ENCODE measurements at regions not wholly inside any gene's neighbourhood (a gene's known extent, or its start where the extent isn't known, plus 50 kb on each side); places are given as distances from the start of the nearest gene placed in this dataset.

DNA sequence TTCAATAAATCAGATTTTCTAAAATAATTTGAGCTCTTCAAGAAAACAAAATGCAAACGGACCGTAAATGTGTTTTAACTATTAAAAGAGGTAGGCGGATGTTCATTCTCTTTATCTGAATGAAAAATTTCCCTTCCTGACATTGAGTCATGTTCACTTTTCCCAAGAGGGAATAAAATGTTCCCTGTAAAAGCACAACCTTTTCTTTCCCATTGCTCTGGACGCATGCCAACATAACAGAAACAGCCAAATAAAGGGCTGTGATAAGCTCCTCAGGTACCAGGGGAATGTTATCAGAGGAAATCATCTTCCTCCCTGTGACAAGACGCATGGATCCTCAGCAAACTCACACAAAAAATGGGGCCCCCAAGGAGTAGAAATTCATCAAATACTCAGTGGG lies 251.8 kb downstream of the MTERF1 start:
- POLR2A ChIA-PET = no interaction called here
- DNase-seq (ENCODE audit: low read depth, low spot score) = no peak
- CTCF ChIA-PET = no interaction called here
- TF ChIP-seq, protein P1, sequence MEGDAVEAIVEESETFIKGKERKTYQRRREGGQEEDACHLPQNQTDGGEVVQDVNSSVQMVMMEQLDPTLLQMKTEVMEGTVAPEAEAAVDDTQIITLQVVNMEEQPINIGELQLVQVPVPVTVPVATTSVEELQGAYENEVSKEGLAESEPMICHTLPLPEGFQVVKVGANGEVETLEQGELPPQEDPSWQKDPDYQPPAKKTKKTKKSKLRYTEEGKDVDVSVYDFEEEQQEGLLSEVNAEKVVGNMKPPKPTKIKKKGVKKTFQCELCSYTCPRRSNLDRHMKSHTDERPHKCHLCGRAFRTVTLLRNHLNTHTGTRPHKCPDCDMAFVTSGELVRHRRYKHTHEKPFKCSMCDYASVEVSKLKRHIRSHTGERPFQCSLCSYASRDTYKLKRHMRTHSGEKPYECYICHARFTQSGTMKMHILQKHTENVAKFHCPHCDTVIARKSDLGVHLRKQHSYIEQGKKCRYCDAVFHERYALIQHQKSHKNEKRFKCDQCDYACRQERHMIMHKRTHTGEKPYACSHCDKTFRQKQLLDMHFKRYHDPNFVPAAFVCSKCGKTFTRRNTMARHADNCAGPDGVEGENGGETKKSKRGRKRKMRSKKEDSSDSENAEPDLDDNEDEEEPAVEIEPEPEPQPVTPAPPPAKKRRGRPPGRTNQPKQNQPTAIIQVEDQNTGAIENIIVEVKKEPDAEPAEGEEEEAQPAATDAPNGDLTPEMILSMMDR (IDR thresholded peaks at IDR 0.05; ENCODE audit: low read depth, low read length) = no peak
- Histone ChIP-seq H3K9me3 (ENCODE audit: control insufficient read depth, insufficient read depth, low read length) (no peaks in the 10 kb centered on the region), H3K27ac (ENCODE audit: low read depth, low read length) (no peak overlapping the region), H3K27me3 (ENCODE audit: control insufficient read depth, insufficient read depth, low read length) (no peaks in the 10 kb centered on the region), H3K4me3 (ENCODE audit: low read depth, low read length) (no peak overlapping the region)

DNA sequence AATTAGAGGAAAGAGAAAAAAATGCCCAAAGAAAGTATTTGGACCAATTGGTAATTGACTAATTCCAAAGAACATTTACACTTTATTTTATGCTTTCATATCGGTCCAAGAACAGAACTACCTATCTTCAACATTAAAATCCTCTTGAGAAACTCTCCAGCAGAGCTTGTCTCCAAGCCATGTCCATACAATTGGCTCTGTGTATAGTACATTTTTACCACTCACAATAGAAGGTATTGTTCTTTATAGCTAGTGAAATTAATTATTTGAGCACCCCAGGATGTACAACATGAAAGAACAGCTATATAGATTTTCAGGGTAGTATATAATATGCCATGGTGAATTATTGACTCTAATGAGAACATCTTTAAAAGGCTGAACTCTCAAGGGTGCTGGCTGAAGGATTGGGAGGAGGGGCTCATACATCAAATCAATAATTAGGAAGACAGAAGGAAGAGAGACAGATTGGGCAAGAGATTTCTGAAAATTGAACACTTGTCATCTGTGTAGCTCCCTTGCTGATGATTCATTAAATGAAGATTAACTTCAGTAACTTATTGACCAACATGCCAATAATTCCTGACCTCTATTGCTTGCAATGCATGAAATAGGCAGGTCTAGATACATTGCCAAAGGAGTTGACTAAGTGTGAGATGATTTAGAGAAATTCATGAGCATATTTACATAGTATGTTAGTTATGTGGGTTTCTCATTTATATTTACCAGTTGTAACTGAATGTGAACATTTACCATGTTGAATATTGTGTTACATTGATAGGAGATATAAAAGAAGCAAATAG lies 249.7 kb downstream of the MTERF1 start:
- DNase-seq (ENCODE audit: low read depth, low spot score) = no peak
- Histone ChIP-seq H3K4me3 (ENCODE audit: low read depth, low read length) (no peak overlapping the region), H3K27ac (ENCODE audit: low read depth, low read length) (no peak overlapping the region), H3K27me3 (ENCODE audit: control insufficient read depth, insufficient read depth, low read length) (no peaks in the 10 kb centered on the region), H3K9me3 (ENCODE audit: control insufficient read depth, insufficient read depth, low read length) (no peaks in the 10 kb centered on the region)
- ChIA-PET CTCF (no interaction called here), POLR2A (no interaction called here)
- TF ChIP-seq, protein P1 (IDR thresholded peaks at IDR 0.05; ENCODE audit: low read depth, low read length) = no peak

DNA sequence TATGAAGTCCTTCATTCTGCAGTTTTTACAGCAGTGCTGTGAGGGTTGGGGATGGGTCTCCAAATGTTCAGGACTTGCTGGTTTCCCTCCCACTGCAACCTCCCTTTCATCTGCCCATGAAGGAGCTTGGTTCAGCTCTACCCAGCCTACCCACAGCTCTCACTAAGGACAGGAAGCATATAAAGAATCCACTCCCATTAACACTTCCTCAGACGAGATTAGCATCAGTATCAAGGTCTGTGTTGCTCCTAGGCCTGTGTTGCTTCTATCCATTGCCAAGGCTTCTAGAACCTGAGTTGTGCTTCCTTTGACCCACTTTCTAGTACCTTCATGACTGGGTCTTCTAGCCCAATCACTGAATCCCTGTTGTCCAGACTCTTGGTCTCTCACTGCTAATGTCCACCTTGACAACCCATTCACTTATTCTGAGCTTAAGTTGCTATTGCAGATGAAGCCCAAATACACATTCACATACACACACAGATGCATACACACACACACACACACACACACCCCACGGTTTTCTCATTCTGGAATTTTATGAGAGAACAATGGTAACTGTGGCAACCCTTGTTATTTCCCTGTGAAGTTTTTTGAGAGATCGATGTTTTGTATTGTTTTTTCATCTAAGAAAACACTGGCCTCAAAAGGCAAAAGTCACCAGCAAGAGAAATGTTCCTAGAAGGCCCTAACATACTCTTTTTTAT lies 248.1 kb downstream of the MTERF1 start:
- CTCF ChIA-PET = no interaction called here

DNA sequence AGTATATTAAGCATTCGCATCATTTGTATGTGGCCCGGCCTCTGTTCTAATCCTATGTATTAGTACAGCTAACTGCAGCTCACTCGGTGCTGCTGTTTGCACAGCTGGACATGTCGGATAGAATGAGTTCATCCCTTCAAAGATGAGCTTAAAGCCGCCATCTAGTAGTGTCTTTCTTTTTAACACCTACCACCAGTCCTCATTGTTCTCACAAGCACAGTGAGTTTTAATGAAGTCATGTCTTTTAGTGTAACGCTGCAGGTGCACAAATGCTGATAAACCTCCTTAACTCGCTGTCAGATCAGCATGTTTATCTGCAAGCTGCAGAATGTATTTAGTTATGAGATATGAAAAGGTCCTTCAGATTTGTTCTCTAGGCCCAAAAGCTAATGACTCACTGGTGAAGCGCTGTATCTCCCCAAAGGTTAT lies 247.5 kb downstream of the MTERF1 start:
- ChIA-PET CTCF (no interaction called here), POLR2A (no interaction called here)
- TF ChIP-seq, protein P1 (IDR thresholded peaks at IDR 0.05; ENCODE audit: low read depth, low read length) = no peak

More for the DNA sequence above, 248.1 kb downstream of the MTERF1 start:
- Histone ChIP-seq H3K9me3 (ENCODE audit: control insufficient read depth, insufficient read depth, low read length) (no peaks in the 10 kb centered on the region), H3K4me3 (ENCODE audit: low read depth, low read length) (no peak overlapping the region), H3K27ac (ENCODE audit: low read depth, low read length) (no peak overlapping the region), H3K27me3 (ENCODE audit: control insufficient read depth, insufficient read depth, low read length) (no peaks in the 10 kb centered on the region)
- no peak for DNase-seq (ENCODE audit: low read depth, low spot score)
- TF ChIP-seq, protein P1 (IDR thresholded peaks at IDR 0.05; ENCODE audit: low read depth, low read length) = no peak
- POLR2A ChIA-PET = no interaction called here

DNA sequence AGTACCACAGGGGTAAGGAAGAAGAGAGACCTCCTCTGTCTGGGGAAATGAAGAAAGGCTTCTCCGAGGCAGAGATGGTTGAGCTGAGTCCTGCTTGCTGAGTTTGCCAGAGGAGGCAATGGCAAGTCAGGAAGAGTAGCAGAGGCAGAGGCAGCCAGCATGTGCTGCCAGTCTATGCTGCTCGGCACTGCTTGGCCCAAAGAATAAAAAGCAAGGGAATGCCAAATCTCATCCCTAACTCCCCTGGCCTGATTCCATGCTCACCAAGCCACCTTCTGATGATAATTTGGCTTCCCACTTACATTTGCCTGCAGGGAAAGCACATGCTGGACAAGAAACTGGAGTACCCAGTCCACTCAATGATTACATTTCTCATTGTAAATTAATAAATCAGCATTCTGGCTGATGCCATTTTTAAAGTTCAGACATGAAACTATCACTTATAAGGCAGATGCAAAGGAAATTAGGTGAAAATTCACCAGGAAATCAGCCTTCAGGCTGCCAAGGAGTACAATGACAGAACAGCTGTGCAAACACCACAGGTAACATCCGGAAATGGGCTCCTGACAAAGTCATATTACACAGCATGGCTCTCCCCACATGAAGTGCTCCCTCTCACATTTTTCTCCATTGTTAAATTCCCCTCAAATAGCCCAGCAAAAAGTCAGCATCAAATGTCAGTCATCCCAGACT lies 245.9 kb downstream of the MTERF1 start:
- H3K27ac ChIP-seq (ENCODE audit: low read depth, low read length) = no peak overlapping the region
- no peak for DNase-seq (ENCODE audit: low read depth, low spot score)
- ChIA-PET CTCF (no interaction called here), POLR2A (no interaction called here)
- TF ChIP-seq, protein P1 (IDR thresholded peaks at IDR 0.05; ENCODE audit: low read depth, low read length) = no peak
- no peak overlapping the region for H3K4me3 ChIP-seq (ENCODE audit: low read depth, low read length)
- no peaks in the 10 kb centered on the region for H3K9me3 ChIP-seq (ENCODE audit: control insufficient read depth, insufficient read depth, low read length)
- no peaks in the 10 kb centered on the region for H3K27me3 ChIP-seq (ENCODE audit: control insufficient read depth, insufficient read depth, low read length)

More for the DNA sequence above, 247.5 kb downstream of the MTERF1 start:
- H3K9me3 ChIP-seq (ENCODE audit: control insufficient read depth, insufficient read depth, low read length) = no peaks in the 10 kb centered on the region
- H3K27ac ChIP-seq (ENCODE audit: low read depth, low read length) = no peak overlapping the region
- no peaks in the 10 kb centered on the region for H3K27me3 ChIP-seq (ENCODE audit: control insufficient read depth, insufficient read depth, low read length)
- no peak overlapping the region for H3K4me3 ChIP-seq (ENCODE audit: low read depth, low read length)
- no peak for DNase-seq (ENCODE audit: low read depth, low spot score)

Data from AG04450 (cell line).